ENCODE measurements at regions not wholly inside any gene's neighbourhood (a gene's known extent, or its start where the extent isn't known, plus 50 kb on each side); places are given as distances from the start of the nearest gene placed in this dataset.

DNA sequence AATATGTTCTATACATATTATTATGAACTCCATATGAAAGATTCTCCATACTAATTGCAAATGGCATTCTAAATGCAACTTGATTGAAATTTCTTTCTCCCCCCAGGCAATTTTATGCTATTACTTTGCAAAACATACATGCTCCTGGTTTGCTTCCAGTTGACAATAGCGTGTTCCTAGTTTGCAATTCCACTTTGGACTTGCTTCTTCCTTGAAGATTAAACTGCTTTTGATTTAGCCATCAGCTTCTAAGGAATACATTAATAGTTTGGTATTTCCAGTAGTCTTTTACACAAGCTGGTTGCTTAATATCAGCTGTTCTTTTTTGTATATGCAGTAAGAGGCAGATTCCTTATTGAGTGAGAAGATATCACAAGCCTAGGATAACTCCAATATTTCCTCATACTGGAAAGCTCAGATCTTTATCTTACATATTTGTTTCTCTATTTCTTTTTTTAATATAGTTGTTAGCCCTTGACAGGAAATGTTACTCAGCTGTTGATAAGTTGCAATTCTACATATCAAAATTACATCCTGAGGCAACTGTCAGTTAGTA is 1941.7 kb upstream of the LRRTM1 start:
- H3K9ac ChIP-seq (ENCODE audit: insufficient read depth, low read length): no peak overlapping the region
- H3K27me3 ChIP-seq (ENCODE audit: control insufficient read depth, insufficient read depth, low read length): no peaks in the 10 kb centered on the region
- no peaks in the 10 kb centered on the region for H3K36me3 ChIP-seq (ENCODE audit: control insufficient read depth, insufficient read depth, low read length)
- no peak overlapping the region for H3K27ac ChIP-seq (ENCODE audit: insufficient read depth, low read length)
- H4K20me1 ChIP-seq (ENCODE audit: control insufficient read depth, extremely low read depth, insufficient read depth, low read length): no peaks in the 10 kb centered on the region
- no peak for DNase-seq (ENCODE audit: low read depth in 2 of 2)
- H3K4me3 ChIP-seq (replicated peaks in 1 of 4; ENCODE audit: control extremely low read depth in 1 of 4, insufficient read depth in 1 of 4, low read depth in 3 of 4, low read length in 4 of 4): no peak overlapping the region
- H3K4me1 ChIP-seq (ENCODE audit: control insufficient read depth, extremely low read depth, insufficient read depth, low read length): no peaks in the 10 kb centered on the region
- TF ChIP-seq, protein P1, sequence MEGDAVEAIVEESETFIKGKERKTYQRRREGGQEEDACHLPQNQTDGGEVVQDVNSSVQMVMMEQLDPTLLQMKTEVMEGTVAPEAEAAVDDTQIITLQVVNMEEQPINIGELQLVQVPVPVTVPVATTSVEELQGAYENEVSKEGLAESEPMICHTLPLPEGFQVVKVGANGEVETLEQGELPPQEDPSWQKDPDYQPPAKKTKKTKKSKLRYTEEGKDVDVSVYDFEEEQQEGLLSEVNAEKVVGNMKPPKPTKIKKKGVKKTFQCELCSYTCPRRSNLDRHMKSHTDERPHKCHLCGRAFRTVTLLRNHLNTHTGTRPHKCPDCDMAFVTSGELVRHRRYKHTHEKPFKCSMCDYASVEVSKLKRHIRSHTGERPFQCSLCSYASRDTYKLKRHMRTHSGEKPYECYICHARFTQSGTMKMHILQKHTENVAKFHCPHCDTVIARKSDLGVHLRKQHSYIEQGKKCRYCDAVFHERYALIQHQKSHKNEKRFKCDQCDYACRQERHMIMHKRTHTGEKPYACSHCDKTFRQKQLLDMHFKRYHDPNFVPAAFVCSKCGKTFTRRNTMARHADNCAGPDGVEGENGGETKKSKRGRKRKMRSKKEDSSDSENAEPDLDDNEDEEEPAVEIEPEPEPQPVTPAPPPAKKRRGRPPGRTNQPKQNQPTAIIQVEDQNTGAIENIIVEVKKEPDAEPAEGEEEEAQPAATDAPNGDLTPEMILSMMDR (conservative IDR thresholded peaks at IDR 0.05 in 1 of 2, IDR thresholded peaks at IDR 0.05 in 1 of 2; ENCODE audit: low read depth in 1 of 2, low read length in 2 of 2): no peak
- TF ChIP-seq EZH2 (IDR thresholded peaks at IDR 0.05; ENCODE audit: low read length, missing control alignments): no peak
- H3K9me3 ChIP-seq (ENCODE audit: control insufficient read depth, insufficient read depth, low read depth, low read length): no peaks in the 10 kb centered on the region
- H2AFZ ChIP-seq (ENCODE audit: low read length): no peak overlapping the region
- H3K4me2 ChIP-seq (ENCODE audit: extremely low read depth, insufficient read depth, low read length): no peak overlapping the region
- no peaks in the 10 kb centered on the region for H3K79me2 ChIP-seq (ENCODE audit: control insufficient read depth, insufficient read depth, low read length)

DNA sequence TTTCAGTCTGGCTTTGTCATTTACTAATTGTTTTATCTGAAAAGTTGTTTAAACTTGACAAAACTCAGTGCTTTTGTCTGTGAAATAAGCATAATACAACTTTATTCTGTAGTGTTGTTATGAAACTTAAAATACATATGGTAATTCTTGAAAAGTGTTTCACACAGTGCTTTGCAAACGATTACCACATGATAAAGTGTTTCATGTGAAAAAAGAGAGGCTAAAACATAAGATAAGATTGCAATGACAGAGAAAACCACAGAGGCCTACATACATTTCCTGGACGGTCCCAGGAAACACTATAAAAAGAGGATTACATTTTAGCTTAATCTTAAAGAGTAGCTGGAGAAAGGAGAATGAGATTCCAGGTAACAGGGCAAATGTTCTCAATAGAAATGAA is 1934.6 kb upstream of the LRRTM1 start:
- H3K27ac ChIP-seq (ENCODE audit: insufficient read depth, low read length): no peak overlapping the region
- no peaks in the 10 kb centered on the region for H4K20me1 ChIP-seq (ENCODE audit: control insufficient read depth, extremely low read depth, insufficient read depth, low read length)
- no peak for TF ChIP-seq EZH2 (IDR thresholded peaks at IDR 0.05; ENCODE audit: low read length, missing control alignments)
- TF ChIP-seq, protein P1 (conservative IDR thresholded peaks at IDR 0.05 in 1 of 2, IDR thresholded peaks at IDR 0.05 in 1 of 2; ENCODE audit: low read depth in 1 of 2, low read length in 2 of 2): no peak
- H3K9me3 ChIP-seq (ENCODE audit: control insufficient read depth, insufficient read depth, low read depth, low read length): no peaks in the 10 kb centered on the region
- no peaks in the 10 kb centered on the region for H3K36me3 ChIP-seq (ENCODE audit: control insufficient read depth, insufficient read depth, low read length)
- H2AFZ ChIP-seq (ENCODE audit: low read length): no peak overlapping the region
- DNase-seq (ENCODE audit: low read depth in 2 of 2): no peak
- H3K4me3 ChIP-seq (replicated peaks in 1 of 4; ENCODE audit: control extremely low read depth in 1 of 4, insufficient read depth in 1 of 4, low read depth in 3 of 4, low read length in 4 of 4): no peak overlapping the region
- no peak overlapping the region for H3K9ac ChIP-seq (ENCODE audit: insufficient read depth, low read length)
- H3K27me3 ChIP-seq (ENCODE audit: control insufficient read depth, insufficient read depth, low read length): no peaks in the 10 kb centered on the region
- H3K79me2 ChIP-seq (ENCODE audit: control insufficient read depth, insufficient read depth, low read length): no peaks in the 10 kb centered on the region
- no peak overlapping the region for H3K4me2 ChIP-seq (ENCODE audit: extremely low read depth, insufficient read depth, low read length)
- H3K4me1 ChIP-seq (ENCODE audit: control insufficient read depth, extremely low read depth, insufficient read depth, low read length): no peaks in the 10 kb centered on the region

DNA sequence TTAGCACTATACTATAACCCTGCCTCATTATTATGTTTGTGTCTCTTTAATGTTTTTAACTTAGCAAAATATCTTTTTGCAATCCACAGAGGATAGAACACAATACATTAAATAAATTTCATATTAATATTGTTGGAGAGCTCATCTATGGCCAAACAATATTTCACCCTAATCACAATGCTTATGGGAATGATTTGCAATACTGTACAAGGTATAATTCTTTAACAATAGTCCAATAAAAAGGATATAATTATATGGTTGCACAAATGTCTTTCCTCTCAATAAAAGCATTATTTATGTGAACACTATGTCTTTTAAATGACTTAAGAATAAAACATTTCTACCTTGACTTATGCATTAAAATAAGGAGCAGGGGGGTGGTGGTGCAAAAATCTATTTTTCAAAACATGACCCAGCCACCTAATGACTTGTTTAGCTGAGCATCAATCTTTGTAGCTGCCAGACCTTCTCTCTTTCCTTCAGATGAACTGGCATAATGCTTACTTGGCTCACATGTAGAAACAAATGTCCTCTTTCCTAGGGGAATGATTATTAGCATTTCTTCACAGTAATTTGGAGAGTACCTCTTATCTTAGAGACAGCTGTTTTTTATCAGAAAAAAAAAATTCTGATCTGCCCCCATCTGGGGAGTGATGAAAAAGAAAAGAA is 1933.6 kb upstream of the LRRTM1 start:
- Histone ChIP-seq H3K27ac (ENCODE audit: insufficient read depth, low read length) (no peak overlapping the region), H3K27me3 (ENCODE audit: control insufficient read depth, insufficient read depth, low read length) (no peaks in the 10 kb centered on the region), H3K9me3 (ENCODE audit: control insufficient read depth, insufficient read depth, low read depth, low read length) (no peaks in the 10 kb centered on the region), H3K4me1 (ENCODE audit: control insufficient read depth, extremely low read depth, insufficient read depth, low read length) (no peaks in the 10 kb centered on the region), H2AFZ (ENCODE audit: low read length) (no peak overlapping the region), H4K20me1 (ENCODE audit: control insufficient read depth, extremely low read depth, insufficient read depth, low read length) (no peaks in the 10 kb centered on the region), H3K4me2 (ENCODE audit: extremely low read depth, insufficient read depth, low read length) (no peak overlapping the region), H3K79me2 (ENCODE audit: control insufficient read depth, insufficient read depth, low read length) (no peaks in the 10 kb centered on the region), H3K4me3 (replicated peaks in 1 of 4; ENCODE audit: control extremely low read depth in 1 of 4, insufficient read depth in 1 of 4, low read depth in 3 of 4, low read length in 4 of 4) (no peak overlapping the region), H3K9ac (ENCODE audit: insufficient read depth, low read length) (no peak overlapping the region), H3K36me3 (ENCODE audit: control insufficient read depth, insufficient read depth, low read length) (no peaks in the 10 kb centered on the region)
- no peak for TF ChIP-seq EZH2 (IDR thresholded peaks at IDR 0.05; ENCODE audit: low read length, missing control alignments)
- TF ChIP-seq, protein P1 (conservative IDR thresholded peaks at IDR 0.05 in 1 of 2, IDR thresholded peaks at IDR 0.05 in 1 of 2; ENCODE audit: low read depth in 1 of 2, low read length in 2 of 2): no peak
- DNase-seq (ENCODE audit: low read depth in 2 of 2): no peak

Data from fibroblast of lung (primary cell).